SU-DHL-6 (cell line): ENCODE measurements at regions not wholly inside any gene's neighbourhood (a gene's known extent, or its start where the extent isn't known, plus 50 kb on each side); places are given as distances from the start of the nearest gene placed in this dataset.

Experiments
- EZH2phosphoT487 ChIP-seq: fragments of 200-600 bp; sonication (generic), shearing (Covaris generic); conservative IDR thresholded peaks from 2 replicates; pipeline ENCODE4 v1.6.1; 2018; ENCODE audit warnings: mild to moderate bottlenecking, antibody characterized with exemption, low read length, moderate library complexity, mixed read lengths
- TF ChIP-seq, protein P1 (sequence below): fragments of 200-600 bp; sonication (generic); IDR thresholded peaks from one replicate; pipeline ENCODE4 v1.5.1; 2017; ENCODE audit warnings: antibody characterized with exemption, mild to moderate bottlenecking, low read length, moderate library complexity; ENCODE audit not compliant: insufficient read depth, poor library complexity, severe bottlenecking

DNA sequence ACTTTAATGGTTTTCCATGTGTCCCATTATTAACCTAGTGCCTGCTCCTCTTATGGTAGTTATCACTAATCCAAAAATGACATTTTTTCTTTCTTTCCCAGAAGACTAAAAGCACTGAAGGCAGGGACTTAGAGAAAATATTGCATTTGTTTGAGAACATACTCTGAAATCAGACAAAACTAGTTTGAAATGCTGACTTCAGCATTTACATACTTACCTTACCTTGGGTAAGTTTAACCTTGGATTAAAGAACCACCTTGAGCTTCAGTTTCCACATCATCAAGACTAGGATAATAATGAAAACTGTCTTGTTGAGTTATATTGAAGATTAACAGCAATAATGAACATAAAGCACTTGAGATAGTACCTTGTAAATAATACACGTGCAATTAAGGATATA lies 413.0 kb downstream of the SOX2 start:
- TF ChIP-seq, protein P1, sequence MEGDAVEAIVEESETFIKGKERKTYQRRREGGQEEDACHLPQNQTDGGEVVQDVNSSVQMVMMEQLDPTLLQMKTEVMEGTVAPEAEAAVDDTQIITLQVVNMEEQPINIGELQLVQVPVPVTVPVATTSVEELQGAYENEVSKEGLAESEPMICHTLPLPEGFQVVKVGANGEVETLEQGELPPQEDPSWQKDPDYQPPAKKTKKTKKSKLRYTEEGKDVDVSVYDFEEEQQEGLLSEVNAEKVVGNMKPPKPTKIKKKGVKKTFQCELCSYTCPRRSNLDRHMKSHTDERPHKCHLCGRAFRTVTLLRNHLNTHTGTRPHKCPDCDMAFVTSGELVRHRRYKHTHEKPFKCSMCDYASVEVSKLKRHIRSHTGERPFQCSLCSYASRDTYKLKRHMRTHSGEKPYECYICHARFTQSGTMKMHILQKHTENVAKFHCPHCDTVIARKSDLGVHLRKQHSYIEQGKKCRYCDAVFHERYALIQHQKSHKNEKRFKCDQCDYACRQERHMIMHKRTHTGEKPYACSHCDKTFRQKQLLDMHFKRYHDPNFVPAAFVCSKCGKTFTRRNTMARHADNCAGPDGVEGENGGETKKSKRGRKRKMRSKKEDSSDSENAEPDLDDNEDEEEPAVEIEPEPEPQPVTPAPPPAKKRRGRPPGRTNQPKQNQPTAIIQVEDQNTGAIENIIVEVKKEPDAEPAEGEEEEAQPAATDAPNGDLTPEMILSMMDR = no peak
- TF ChIP-seq EZH2phosphoT487 = no peak
